NOMO-1 (cell line): ENCODE measurements at regions not wholly inside any gene's neighbourhood (a gene's known extent, or its start where the extent isn't known, plus 50 kb on each side); places are given as distances from the start of the nearest gene placed in this dataset.
"Not testable (repeated sequence)": the region's sequence is repeated elsewhere in the genome, so short reads cannot be mapped to it uniquely, and the experiment has no call there.

Experiments used
- DNase-seq, 2 experiments: peaks; one replicate each; lab custom pipeline; 2025; ENCODE audit not compliant: unreplicated experiment in 2 of 2; lab: John Stamatoyannopoulos, UW

GRCh38 chr12:20154052-20154451 is 214.3 kb upstream of the PDE3A start:
- no peak for DNase-seq

- peak in 1 of 2 experiments; percentile 10 for DNase-seq
Observed at GRCh38 chr12:20155374-20155773, 213.0 kb upstream of the PDE3A start.

- not testable (repeated sequence) for DNase-seq
Observed at GRCh38 chr12:20160899-20161298, 207.4 kb upstream of the PDE3A start.

GRCh38 chr12:20174528-20175175 is 193.7 kb upstream of the PDE3A start:
- no peak for DNase-seq

- no peak for DNase-seq
Observed at GRCh38 chr12:20175704-20176388, 192.5 kb upstream of the PDE3A start.

- no peak for DNase-seq
Observed at GRCh38 chr12:20181416-20182180, 186.7 kb upstream of the PDE3A start.

GRCh38 chr12:20183563-20183962 is 184.8 kb upstream of the PDE3A start:
- no peak for DNase-seq

GRCh38 chr12:20184514-20184913 is 183.8 kb upstream of the PDE3A start:
- DNase-seq, result no peak

GRCh38 chr12:20187456-20187855 is 180.9 kb upstream of the PDE3A start:
- DNase-seq, result peak; percentile 10 to 22

GRCh38 chr12:20188930-20189653 is 179.2 kb upstream of the PDE3A start:
- DNase-seq, result no peak

- DNase-seq, result no peak
Observed at GRCh38 chr12:20189767-20190166, 178.6 kb upstream of the PDE3A start.

GRCh38 chr12:20194171-20194570 is 174.2 kb upstream of the PDE3A start:
- DNase-seq, result no peak

GRCh38 chr12:20196767-20197166 is 171.6 kb upstream of the PDE3A start:
- DNase-seq, result no peak

GRCh38 chr12:20197411-20197810 is 170.9 kb upstream of the PDE3A start:
- DNase-seq, result no peak

GRCh38 chr12:20199780-20200179 is 168.6 kb upstream of the PDE3A start:
- no peak for DNase-seq

- DNase-seq, result no peak
Observed at GRCh38 chr12:20201733-20202132, 166.6 kb upstream of the PDE3A start.

- no peak for DNase-seq
Observed at GRCh38 chr12:20205854-20206253, 162.5 kb upstream of the PDE3A start.

- DNase-seq, result no peak
Observed at GRCh38 chr12:20206410-20206809, 161.9 kb upstream of the PDE3A start.

GRCh38 chr12:20210621-20211215 is 157.6 kb upstream of the PDE3A start:
- DNase-seq, result peak; percentile 74 to 82

- DNase-seq, result peak in 1 of 2 experiments; percentile 15
Observed at GRCh38 chr12:20211541-20211940, 156.8 kb upstream of the PDE3A start.

GRCh38 chr12:20211981-20212421 is 156.3 kb upstream of the PDE3A start:
- peak in 1 of 2 experiments; percentile 64 for DNase-seq
